NCI-H524 (cell line): ENCODE measurements at regions not wholly inside any gene's neighbourhood (a gene's known extent, or its start where the extent isn't known, plus 50 kb on each side); places are given as distances from the start of the nearest gene placed in this dataset.
"Not testable (repeated sequence)": the region's sequence is repeated elsewhere in the genome, so short reads cannot be mapped to it uniquely, and the experiment has no call there.

Experiments used
- DNase-seq, 2 experiments: peaks; one replicate each; lab custom pipeline; 2025; lab: John Stamatoyannopoulos, UW

GRCh38 chr17:64800987-64801386, 118.3 kb downstream of the LRRC37A3 start:
- not testable (repeated sequence) for DNase-seq

- DNase-seq = not testable (repeated sequence)
Measured at GRCh38 chr17:64800361-64800895, 118.8 kb downstream of the LRRC37A3 start.

GRCh38 chr17:64799543-64800188, 119.6 kb downstream of the LRRC37A3 start:
- not testable (repeated sequence) for DNase-seq

- not testable (repeated sequence) for DNase-seq
Measured at GRCh38 chr17:64798961-64799360, 120.3 kb downstream of the LRRC37A3 start.

- DNase-seq = not testable (repeated sequence)
Measured at GRCh38 chr17:64798489-64798790, 120.8 kb downstream of the LRRC37A3 start.

- DNase-seq = peak in 1 of 2 experiments; percentile 22
Measured at GRCh38 chr17:64797746-64798488, 121.4 kb downstream of the LRRC37A3 start.

GRCh38 chr17:64795342-64795741, 123.9 kb downstream of the LRRC37A3 start:
- not testable (repeated sequence) for DNase-seq

- not testable (repeated sequence) for DNase-seq
Measured at GRCh38 chr17:64794548-64795274, 124.6 kb downstream of the LRRC37A3 start.

- not testable (repeated sequence) for DNase-seq
Measured at GRCh38 chr17:64794113-64794512, 125.2 kb downstream of the LRRC37A3 start.

- DNase-seq = not testable (repeated sequence)
Measured at GRCh38 chr17:64792793-64793575, 126.3 kb downstream of the LRRC37A3 start.

- DNase-seq = not testable (repeated sequence)
Measured at GRCh38 chr17:64792276-64792675, 127.0 kb downstream of the LRRC37A3 start.

GRCh38 chr17:64791691-64792090, 127.6 kb downstream of the LRRC37A3 start:
- DNase-seq = not testable (repeated sequence)

GRCh38 chr17:64791226-64791625, 128.1 kb downstream of the LRRC37A3 start:
- not testable (repeated sequence) for DNase-seq

GRCh38 chr17:64790690-64791089, 128.6 kb upstream of the SMURF2 start:
- DNase-seq = not testable (repeated sequence)

- DNase-seq = not testable (repeated sequence)
Measured at GRCh38 chr17:64790193-64790592, 128.1 kb upstream of the SMURF2 start.

- peak in 1 of 2 experiments; percentile 74 for DNase-seq
Measured at GRCh38 chr17:64789061-64789445, 126.9 kb upstream of the SMURF2 start.

GRCh38 chr17:64788286-64789060, 126.4 kb upstream of the SMURF2 start:
- DNase-seq = no peak

- no peak for DNase-seq
Measured at GRCh38 chr17:64787921-64788271, 125.8 kb upstream of the SMURF2 start.

- no peak for DNase-seq
Measured at GRCh38 chr17:64787255-64787920, 125.3 kb upstream of the SMURF2 start.

- DNase-seq = no peak
Measured at GRCh38 chr17:64786337-64786736, 124.2 kb upstream of the SMURF2 start.
